Bone marrow (tissue), 2 donors: ENCODE measurements at regions not wholly inside any gene's neighbourhood (a gene's known extent, or its start where the extent isn't known, plus 50 kb on each side); places are given as distances from the start of the nearest gene placed in this dataset.

Source experiments
- DNase-seq, 2 donors: peaks; one replicate each; lab custom pipeline; 2025; lab: John Stamatoyannopoulos, UW

DNA sequence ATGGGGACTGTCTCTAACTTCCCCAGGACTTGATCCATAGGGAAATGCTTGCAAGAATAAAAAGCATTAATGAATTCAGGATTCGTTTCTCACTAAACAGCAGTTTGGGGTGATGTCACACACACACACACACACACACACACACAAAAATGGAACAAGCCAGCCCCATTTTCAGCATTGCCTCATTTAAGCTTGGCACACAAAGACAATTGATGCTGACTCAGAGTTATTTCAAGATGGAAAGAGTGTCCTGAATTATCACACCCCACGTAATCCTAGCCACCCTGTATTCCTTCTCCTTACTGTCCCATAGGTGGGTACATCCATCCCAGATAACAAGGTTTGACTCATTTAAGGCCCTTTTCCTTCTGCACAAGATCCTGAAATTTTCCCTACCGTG, 345.1 kb upstream of the HS3ST1 start:
- no peak for DNase-seq

DNA sequence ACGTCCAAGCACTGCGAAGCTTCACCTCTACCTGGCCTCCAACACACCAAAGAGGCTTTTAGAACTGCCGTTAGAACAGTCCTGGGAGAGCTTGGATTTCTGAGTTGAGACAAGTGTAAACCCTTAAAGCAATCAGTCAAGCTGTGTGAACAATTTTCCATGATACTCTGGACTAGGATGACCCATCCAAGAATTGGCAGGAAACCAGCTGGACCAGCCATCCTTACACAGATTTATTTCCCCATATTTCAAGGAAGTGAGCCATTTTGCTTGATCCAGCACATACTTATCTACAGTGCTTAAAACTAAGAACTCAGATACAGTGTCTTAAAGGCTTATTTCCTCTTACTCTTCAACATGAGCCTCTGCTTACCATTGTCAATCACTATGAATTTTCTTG, 340.7 kb upstream of the HS3ST1 start:
- DNase-seq: no peak

DNA sequence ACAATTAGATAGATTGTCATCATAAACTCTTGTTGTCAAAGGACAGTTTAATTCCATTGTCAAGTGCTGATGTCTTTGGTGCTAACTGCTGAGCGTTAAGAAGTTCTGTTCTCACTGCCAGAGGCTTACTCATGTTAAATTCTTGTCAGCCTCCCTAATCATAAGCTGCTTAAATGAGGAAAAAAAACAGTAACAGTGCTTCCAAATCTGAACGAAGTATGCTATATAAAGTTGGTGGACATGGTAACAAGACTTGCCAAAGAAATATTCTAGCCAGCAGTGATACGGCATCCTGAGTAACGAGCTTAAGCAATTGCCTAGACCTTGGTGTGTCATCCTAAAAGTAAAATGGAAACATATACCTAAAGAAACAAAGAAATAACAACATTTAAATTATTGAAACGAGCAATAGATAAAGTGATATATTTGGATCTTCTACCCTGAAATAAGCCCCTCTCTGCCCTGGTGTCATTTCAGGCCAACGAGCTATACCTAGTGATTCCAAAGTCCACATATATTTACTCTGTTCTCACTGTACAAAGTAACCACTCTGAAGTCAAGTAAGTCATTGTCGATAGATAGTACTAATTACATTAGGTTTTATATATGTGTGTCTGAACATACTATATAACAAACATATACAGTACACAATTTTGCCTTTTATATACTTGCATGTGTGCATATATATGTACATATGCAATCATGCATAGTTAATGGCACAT, 339.7 kb upstream of the HS3ST1 start:
- DNase-seq: no peak

DNA sequence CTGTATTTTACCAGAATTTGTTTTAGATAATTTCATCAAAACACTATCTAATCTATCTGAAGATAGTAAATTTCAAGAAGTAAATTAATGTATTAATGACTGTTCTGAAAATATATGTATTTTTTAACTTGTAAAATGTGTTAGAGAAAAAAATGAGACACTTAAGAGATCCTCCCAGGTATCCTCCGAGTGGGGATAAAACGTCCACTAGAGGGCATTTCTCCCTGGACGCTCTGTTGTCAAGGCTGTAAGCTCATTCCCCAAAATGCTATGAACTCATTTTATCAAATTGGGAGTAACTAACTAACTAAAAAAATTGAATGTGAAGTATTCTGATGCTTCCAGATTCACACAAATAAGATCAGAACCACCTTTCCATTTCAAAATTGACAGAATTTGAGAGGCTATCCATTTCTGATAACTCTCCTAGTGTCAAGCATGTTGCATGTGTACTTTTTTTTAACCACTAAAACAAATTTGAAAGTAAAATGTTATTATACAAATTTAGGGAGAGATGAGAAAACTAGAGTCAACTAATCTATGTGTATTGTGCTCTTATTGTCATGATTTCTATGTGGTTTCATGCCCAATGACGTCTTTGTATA, 337.3 kb upstream of the HS3ST1 start:
- no peak for DNase-seq

DNA sequence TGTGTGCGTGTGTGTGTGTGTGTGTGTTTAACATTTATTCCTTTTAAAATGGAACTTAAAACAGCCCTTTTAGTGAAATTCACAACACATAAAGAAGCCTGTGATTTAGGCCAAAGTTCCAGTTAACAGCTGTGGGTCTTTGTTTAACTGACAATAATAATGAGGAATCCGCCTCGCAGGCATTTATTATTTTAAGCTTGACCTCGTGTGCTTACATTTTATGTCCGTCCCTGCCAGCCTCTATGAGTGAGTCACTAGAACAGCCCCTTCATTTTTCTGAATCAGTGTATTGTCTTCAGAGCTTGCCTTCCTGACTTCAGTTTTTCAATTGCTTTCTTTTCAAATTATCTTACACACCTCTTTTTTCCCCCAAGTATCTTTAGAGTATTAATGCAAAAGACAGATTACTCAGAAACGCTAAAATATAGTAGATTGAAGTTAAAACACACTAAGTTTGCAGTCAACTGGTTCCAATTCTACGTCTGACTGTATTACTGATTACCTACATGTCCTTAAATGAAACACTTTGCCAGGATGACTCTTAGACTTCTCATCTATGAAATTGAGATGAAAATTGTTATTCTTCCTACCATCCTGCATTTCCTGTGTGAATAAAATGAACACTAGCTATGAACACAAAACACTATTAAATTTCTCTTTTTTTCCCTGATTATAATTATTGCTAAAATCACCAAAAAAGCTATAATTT, 319.6 kb upstream of the HS3ST1 start:
- no peak for DNase-seq

DNA sequence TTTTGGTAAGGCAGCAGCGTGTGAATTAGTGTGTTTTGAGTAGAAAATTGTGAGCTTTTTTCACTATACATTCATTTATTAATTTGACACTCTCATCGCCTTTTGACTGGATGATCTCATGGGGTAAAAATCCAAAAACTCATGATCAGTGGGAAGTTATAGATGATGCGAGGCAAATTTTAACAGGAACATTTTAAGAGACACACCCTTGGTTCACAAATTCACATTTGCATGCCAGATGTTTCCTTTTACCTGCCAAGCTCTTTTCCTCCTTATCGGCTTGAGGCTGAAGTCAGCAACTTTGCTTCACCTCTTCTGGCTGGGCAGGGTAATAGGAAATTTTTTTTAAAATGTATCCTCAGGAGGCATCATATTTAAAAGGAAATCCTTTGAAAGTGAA, 318.0 kb upstream of the HS3ST1 start:
- DNase-seq: no peak

DNA sequence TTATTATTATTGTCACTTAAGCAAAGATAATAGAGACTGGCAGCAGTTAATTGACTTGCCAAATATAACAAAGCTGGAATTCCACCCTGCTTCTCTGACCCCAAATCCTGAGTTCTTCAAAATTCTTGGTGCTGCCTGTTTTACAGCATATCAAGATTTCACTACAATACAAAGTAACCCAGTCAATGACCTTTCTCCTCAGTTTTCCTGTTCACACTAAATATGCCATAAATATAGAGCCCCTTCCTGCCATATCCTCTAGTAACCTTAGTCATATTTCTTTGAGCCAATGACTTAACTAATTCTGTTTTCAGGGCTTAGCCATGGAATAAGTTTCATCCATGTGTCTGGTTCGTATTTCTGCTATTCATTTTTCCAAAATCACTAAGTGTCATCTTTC, 315.3 kb upstream of the HS3ST1 start:
- DNase-seq: no peak

DNA sequence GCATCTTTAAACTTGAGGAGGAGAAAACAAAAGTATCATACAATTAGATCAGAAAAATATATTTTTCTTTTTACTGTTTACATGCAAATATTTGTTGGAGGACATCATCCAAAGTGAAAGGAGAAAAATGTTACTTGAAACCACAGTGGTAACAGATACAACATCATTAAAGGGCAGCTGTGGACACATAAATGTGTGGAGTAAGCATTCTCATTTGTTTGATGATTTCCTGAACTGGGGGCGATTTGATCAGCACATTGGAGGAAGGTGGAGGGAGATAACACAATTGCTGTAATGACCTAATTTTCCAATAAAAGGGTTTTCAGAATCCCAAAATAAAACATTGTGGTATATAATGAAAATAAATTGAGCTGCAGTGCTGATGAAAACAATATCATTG, 314.5 kb upstream of the HS3ST1 start:
- DNase-seq: no peak

DNA sequence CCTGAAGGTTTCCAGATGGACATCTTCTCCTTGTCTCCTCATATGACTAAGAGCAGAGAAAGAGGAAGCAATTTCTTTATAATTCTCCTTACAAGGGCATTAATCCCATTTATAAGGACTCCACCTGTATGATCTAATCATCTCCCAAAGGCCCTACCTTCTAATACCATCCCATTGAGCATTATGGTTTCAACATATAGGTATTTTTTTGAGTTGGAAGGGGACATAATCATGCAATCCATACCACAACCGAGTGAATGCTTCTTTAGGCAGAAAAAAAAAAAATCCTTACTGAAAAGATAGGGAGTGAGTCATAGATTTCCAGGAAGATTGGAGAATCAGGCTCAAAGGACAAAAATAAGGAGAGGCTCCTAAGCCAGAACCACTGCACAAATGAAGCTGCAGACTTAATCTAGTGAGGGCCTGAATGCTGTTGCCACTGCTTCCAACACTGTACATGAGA, 312.5 kb upstream of the HS3ST1 start:
- no peak for DNase-seq

DNA sequence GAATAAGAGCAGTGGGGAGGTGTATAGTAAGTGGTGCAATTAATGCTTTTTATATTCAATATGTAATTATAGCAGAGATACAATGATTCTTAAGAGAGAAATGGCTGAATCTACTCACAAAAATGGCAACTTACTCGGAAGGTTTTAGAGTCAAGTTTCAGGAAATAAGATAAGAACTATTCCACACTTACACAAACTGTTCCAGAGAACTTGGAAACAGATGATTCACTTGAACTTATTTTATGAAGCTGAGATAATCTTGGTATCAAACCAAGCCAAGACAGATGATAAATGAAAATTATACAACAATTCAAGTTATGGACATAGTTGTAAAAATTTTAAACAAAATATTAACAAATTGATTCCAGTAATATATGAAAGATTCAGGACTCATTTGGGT, 311.3 kb upstream of the HS3ST1 start:
- DNase-seq: no peak

DNA sequence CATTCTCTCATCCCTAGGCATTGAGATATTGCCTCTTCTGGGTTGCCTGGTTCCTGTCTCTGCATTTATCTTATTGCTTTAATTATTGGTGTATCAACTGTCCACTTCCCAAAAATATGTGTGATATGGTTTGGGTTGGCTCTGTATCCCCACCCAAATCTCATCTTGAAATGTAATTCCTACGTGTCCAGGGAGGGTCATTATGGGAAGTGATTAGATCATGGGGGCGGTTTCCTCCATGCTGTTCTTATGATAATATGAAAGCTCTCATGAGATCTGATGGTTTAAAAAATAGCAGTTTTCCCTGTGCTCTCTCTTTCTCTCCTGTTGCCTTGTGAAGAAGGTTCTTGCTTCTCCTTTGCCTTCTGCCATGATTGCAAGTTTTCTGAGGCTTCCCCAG, 308.3 kb upstream of the HS3ST1 start:
- no peak for DNase-seq

DNA sequence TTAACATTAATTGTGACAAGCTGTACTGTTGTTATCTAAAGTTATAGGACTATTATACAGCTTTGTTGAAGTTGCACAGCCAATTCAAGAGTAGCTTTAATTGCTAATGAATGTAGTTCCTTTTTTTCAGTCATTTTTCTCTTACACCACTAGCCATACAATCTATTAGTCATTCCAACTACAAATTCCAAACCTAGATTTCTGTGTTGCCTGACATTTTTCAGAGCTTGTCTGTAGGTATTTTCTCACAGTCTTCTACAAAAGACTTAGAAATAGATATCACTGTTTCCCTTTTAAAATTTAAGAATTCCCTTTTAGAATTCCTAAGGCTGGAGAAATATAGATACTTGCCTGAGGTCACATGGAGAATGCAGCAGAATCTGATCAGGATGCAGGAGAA, 307.0 kb upstream of the HS3ST1 start:
- DNase-seq: no peak

DNA sequence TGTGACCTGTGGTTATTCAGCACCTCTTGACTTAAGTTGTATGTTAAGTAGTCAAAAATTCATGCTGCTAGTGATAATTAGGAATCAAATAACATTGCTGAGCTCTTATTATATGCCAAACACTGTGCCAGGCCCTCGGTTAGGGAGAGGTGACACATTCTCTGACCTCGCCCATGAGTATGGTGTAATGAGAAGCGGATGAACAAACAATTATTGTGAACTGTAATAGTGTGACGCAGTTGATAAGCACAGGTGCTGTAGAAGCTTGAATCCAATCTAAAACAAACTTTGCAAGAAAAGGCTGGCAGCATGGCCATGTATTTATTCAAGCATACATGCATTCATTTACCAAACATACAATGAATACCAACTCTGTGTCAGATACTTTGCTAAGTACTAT, 303.5 kb upstream of the HS3ST1 start:
- DNase-seq: no peak

DNA sequence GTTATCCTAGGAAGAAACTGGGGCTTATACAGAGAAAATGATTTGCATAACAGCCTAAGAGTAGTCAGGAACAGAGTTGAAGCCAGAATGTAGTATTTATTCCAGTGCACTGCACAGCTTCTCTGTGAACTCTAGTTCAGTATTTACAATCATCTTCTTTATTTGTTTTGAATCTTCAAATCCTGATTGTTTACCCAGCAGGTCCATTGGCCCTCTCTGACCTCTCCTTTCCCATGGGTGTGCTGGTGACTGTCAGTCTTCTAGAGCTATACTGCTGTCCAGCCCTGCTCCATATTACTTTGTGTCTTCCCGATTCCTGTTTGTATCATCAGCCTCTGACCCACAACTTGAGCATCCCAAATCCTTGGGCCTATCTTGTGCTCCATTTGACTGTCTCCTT, 301.9 kb upstream of the HS3ST1 start:
- DNase-seq: no peak

DNA sequence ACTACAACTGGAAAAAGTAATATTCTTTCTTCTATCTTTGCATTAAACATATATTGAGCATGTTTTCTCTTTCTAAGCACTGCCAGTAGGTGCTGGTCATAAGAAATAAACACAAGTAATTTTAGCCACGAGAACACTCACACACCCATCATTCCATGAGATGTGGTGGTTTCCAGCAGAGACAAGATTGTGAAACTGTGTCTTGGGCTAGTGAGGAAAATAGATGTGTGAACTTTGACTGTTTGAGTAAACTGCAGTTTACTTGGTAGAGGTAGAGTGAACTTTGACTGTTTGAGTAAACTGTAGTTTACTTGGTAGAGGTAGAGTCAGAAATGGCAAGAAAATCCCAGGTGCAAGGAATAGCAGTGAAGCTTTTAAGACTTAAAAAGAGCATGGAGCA, 300.9 kb upstream of the HS3ST1 start:
- DNase-seq: no peak

DNA sequence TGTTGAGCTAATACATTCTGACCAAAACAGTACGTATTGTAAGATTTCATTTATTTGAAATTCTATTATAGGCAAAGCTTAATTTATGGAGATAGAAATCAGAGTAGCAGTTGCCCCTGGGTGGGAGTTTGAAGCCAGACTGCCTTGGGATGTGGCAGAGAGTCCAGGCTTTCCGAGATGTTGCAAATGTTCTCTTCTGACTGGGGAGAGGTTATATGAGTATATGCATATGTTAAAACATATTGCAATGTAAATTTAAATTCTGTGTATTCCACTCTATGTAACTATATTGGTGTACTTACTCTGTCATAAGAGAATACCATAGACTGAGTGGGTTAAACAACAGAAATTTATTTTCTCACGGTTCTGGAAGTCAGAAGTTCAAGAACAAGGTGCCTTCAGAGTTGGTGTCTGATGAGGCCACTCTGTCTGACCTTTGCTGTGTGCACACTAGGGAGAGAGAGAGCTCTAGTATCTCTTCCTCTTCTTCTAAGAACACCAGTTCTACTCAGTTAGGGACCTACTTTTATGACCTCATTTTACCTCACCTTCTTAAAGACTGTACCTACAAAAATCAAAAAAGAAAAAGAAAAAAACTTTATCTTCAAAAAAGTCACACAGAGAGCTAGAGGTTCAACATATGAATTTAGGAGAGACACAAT, 299.3 kb upstream of the HS3ST1 start:
- DNase-seq: no peak

DNA sequence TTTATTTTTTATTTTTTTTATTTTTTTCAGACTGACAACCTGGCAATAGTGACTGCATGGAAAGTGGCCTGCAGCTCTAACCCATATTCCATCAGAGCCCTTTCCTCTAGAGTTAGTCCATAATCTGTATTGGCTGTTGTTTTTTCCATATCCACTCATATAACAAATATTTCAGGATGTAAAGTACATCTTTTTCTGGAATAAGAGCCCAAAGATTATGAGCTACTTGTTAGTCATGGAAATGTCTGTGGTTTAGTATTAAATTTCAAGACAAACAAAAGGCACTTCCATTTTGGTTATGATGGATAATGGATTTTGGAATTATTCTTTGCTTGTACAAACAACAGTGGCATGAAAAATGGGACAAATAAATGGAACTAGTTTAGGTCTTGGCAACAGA, 296.0 kb upstream of the HS3ST1 start:
- DNase-seq: no peak

DNA sequence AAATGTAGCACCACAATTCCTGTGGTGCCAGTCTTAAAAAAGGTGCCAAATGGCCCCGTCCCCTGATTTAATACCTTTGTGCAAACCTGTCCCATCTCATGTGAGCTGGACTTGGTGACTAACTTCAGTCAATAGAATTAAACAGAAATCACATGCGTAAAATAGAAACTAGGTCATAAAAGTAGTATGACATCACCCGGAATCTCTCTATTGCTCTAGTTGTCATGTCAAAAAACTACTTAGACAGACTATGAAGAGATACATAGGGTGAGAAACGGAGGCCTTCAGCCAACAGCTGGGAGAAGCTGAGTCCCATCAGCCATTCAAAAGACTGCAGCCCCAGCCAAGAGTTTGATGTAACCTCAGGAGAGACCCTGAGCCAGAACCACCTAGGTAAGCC, 293.5 kb upstream of the HS3ST1 start:
- DNase-seq: no peak

DNA sequence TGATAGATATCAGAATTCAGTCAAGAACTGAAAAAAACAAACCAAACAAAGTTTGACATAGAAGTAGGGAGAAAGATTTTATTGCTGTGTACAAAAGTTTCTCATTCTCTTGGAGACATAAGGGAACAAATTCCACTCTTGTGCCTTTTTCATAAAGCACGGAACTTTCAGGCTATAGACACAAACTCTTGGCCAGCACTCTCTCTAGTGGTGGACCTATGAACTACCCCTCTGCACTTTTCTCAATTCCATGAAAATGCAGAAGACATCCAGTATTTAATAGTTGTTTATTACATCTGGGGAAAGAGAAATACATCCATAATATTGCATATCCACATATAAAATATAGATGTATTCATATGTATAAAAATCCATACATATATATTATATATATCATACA, 291.6 kb upstream of the HS3ST1 start:
- peak in 1 of 2 donors; percentile 0 for DNase-seq

DNA sequence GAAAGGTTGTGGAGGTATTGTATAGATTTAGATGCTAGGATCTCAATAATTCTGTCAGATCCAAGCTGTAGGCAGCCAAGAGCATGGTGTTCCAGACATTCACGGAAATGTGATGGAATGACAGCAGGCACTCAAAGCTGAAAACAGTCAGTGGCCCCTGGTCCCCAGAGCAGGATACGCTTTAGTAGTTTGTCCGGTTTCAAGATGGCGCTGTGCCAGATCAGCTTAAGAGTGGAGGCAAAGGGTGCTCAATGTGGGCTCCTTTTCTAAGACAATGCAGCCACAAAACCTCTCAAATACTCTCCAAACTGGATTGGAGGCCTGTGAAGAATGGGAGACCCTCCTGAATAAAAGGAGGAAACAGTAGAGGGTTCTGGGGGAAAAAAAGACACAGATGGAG, 291.2 kb upstream of the HS3ST1 start:
- DNase-seq: no peak

DNA sequence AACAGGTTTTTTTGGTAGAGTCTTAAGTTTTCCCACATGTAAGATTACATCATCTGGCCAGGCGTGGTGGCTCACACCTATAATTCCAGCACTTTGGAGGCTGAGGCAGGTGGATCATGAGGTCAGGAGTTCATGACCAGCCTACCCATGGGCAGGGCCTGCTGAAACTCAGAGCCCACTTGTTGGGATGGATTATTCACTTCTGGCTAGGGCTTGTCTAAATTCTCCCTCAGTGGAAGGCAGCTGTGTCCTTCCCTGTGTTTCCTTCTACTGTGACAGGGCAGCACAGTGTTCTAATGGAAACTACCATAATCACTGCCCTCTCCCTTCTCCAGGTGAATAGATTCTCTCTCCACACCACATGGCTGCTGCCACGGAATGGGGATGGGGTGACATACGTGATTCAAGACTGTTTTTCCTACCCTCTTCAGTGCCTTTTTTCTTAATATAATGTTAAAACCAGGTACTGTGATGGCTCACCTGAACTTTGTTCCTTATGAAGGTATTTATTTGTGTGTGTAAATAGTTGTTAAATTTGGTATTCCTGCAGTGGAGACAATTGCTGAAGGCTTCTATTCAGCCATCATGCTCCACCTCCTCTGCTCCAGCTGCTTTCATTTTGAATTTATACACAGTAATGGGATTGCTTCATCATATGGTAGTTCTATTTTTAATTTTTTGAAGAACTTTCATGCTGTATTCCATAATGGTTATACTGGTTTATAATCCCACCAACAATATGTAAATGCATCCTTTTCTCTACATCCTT, 287.2 kb upstream of the HS3ST1 start:
- DNase-seq: no peak

DNA sequence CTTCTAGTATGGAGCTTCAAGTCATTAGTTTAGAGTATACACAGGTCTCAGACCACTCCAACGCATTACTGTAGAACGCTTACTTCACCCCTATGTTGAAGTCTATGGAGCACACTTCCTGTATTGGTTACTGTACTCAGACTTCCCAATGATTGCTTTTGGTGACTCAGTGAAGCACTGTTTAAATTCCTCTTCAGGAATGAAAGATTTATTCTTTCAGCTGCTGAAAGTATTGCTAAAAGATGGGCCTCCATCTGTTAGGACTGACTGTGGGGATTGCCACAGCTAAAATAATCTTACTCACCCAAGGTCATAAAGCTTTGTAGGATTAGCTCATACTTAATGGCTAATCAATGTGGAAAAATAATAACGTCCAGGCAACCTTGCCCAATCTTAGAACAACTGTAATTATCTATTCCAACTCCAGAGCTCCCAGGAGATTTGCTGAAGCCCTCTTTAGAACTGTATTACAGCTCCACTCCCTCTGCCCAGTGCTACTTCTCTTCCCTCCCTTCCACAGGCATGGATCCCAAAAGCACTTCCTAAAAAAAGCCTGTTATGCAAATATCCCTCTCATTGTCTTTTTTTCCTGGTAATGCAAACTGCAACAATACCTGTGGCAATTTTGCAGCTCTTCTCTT, 281.9 kb upstream of the HS3ST1 start:
- no peak for DNase-seq
